MCF 10A (cell line): ENCODE measurements at regions not wholly inside any gene's neighbourhood (a gene's known extent, or its start where the extent isn't known, plus 50 kb on each side); places are given as distances from the start of the nearest gene placed in this dataset.
"Not testable (repeated sequence)": the region's sequence is repeated elsewhere in the genome, so short reads cannot be mapped to it uniquely, and the experiment has no call there.

ENCODE experiments used
- BruUV-seq: library from RNA; stranded (reverse); fragments of 400-500 nt; replicated peaks from 2 replicates; lab custom pipeline; 2021; lab: Mats Ljungman, UMichigan
- CTCF ChIA-PET: fragments of 300-600 bp; sonication (Branson Sonifier 250); formaldehyde crosslinking; extraction: SDS; loops from one replicate; lab custom pipeline; 2021; ENCODE audit warnings: antibody characterized with exemption, inconsistent platforms; lab: Yijun Ruan, JAX
- POLR2A ChIA-PET: fragments of 300-600, 350-650 bp; sonication (Branson Sonifier 250); formaldehyde crosslinking; extraction: SDS; loops from one replicate; lab custom pipeline; 2020; ENCODE audit warnings: antibody characterized with exemption, inconsistent platforms; lab: Yijun Ruan, JAX
- DNase-seq: peaks from one replicate; pipeline ENCODE4 v3.0.0-alpha.2; 2018; ENCODE audit not compliant: unreplicated experiment
- H3K27ac Mint-ChIP-seq: one replicate; pipeline ENCODE4 v1.8.0; 2022; ENCODE audit warnings: mild to moderate bottlenecking, low read depth, mixed read lengths; ENCODE audit not compliant: unreplicated experiment
- H3K27me3 Mint-ChIP-seq: one replicate; pipeline ENCODE4 v1.8.0; 2022; ENCODE audit warnings: mixed read lengths; ENCODE audit not compliant: insufficient read depth, unreplicated experiment
- H3K36me3 Mint-ChIP-seq: one replicate; pipeline ENCODE4 v1.8.0; 2022; ENCODE audit warnings: mild to moderate bottlenecking, moderate library complexity, mixed read lengths; ENCODE audit not compliant: insufficient read depth, unreplicated experiment
- H3K4me1 Mint-ChIP-seq: one replicate; pipeline ENCODE4 v1.8.0; 2022; ENCODE audit warnings: mixed read lengths; ENCODE audit not compliant: insufficient read depth, unreplicated experiment
- H3K4me3 Mint-ChIP-seq: one replicate; pipeline ENCODE4 v1.8.0; 2022; ENCODE audit warnings: mild to moderate bottlenecking, moderate library complexity, mixed read lengths; ENCODE audit not compliant: unreplicated experiment
- H3K9me3 Mint-ChIP-seq: one replicate; pipeline ENCODE4 v1.8.0; 2022; ENCODE audit warnings: mixed read lengths; ENCODE audit not compliant: unreplicated experiment
- intact Hi-C: fragments of 100-400 bp; cut with micrococcal nuclease; formaldehyde crosslinking; loops from 2 replicates; pipeline ENCODE4 v1.14.1; 2022
- TF ChIP-seq, protein P1 (sequence below): fragments of 200-600 bp; IDR thresholded peaks from one replicate; pipeline ENCODE4 v1.8.0; 2022; ENCODE audit warnings: antibody characterized with exemption, mild to moderate bottlenecking; ENCODE audit not compliant: unreplicated experiment

DNA sequence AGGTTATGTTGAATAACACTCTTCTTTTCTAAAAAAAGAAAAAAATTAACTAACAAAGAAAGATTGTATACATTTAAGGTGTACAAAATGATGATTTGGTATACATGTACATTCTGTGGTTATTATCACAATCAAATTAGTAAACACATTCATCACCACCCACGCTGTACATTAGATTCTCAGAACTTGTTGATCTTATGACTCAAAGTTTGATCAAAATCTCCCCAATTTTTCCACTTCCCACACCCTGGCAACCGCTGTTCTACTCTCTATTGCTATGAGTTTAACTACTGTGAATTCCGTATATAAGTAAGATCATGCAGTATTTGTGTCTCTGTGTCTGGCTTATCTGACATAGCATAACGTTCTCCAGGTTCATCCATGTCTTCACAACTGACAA is 469.5 kb upstream of the CHRM3 start:
- peak; percentile 51 for DNase-seq
- POLR2A ChIA-PET: no interaction called here
- BruUV-seq: no TSS peak
- CTCF ChIA-PET: no interaction called here
- Mint-ChIP-seq H3K4me1 (peaks cover 18% of the 10 kb centered on the region), H3K4me3 (no peak overlapping the region), H3K36me3 (no peaks in the 10 kb centered on the region), H3K27me3 (no peaks in the 10 kb centered on the region), H3K9me3 (peaks cover 8% of the 10 kb centered on the region), H3K27ac (no peak overlapping the region)
- TF ChIP-seq, protein P1, sequence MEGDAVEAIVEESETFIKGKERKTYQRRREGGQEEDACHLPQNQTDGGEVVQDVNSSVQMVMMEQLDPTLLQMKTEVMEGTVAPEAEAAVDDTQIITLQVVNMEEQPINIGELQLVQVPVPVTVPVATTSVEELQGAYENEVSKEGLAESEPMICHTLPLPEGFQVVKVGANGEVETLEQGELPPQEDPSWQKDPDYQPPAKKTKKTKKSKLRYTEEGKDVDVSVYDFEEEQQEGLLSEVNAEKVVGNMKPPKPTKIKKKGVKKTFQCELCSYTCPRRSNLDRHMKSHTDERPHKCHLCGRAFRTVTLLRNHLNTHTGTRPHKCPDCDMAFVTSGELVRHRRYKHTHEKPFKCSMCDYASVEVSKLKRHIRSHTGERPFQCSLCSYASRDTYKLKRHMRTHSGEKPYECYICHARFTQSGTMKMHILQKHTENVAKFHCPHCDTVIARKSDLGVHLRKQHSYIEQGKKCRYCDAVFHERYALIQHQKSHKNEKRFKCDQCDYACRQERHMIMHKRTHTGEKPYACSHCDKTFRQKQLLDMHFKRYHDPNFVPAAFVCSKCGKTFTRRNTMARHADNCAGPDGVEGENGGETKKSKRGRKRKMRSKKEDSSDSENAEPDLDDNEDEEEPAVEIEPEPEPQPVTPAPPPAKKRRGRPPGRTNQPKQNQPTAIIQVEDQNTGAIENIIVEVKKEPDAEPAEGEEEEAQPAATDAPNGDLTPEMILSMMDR: no peak
- intact Hi-C loops: no loop called here

DNA sequence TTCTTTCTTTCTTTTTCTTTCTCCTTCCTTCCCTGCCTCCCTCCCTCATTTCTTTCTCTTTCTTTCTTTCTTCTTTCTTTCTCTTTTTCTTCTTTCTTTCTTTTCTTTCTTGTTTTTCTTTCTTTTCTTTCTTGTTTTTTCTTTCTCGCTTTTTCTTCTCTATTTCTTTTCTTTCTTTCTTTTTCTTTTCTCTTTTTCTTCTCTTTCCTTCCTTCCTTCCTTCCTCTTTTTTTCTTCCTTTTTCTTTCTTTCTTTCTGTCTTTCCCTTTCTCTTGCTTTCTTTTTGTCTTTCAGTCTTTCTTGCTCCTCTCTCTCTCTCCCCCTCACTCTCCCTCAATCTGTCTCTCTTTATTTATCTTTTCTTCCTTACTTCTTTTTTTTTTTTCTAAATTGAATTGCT is 472.0 kb upstream of the CHRM3 start:
- no peak for DNase-seq
- ChIA-PET POLR2A (no interaction called here), CTCF (no interaction called here)
- Mint-ChIP-seq H3K9me3 (peaks cover 20% of the 10 kb centered on the region), H3K4me1 (peaks cover 18% of the 10 kb centered on the region), H3K27ac (no peak overlapping the region), H3K36me3 (no peaks in the 10 kb centered on the region), H3K27me3 (no peaks in the 10 kb centered on the region), H3K4me3 (no peak overlapping the region)
- intact Hi-C loops: no loop called here
- TF ChIP-seq, protein P1: no peak
- BruUV-seq: no TSS peak

DNA sequence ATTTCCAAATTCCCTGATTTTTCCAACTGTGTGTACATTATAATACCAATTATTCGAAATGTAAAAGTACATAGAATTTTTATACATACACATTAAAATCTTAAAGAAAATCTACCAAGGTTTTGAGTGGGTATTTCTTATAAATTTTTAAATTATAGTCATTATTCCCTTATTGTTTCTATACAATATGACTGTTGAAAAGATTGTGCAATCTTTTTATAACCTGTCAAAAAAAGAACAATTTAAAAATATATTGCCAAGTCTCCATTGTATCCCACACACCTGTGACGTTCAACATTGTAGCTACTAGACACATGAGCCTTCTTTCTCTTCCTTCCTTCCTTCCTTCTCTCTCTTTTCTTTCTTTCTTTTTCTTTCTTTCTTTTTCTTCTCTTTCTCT is 473.2 kb upstream of the CHRM3 start:
- Mint-ChIP-seq H3K27me3 (no peaks in the 10 kb centered on the region), H3K4me3 (no peak overlapping the region), H3K36me3 (no peaks in the 10 kb centered on the region), H3K27ac (no peak overlapping the region), H3K4me1 (peaks cover 18% of the 10 kb centered on the region), H3K9me3 (peaks cover 21% of the 10 kb centered on the region)
- DNase-seq: no peak
- CTCF ChIA-PET: interaction anchor here (0.6 kb wide), 2 partner anchors 12 to 698 kb away, joined by 3 to 6 read pairs; no protein-coding TSS in a partner anchor
- BruUV-seq: no TSS peak
- TF ChIP-seq, protein P1: no peak
- intact Hi-C loops: no loop called here
- POLR2A ChIA-PET: interaction anchor here (0.5 kb wide), 1 partner anchor 1156 kb away, joined by 3 read pairs; no protein-coding TSS in a partner anchor

DNA sequence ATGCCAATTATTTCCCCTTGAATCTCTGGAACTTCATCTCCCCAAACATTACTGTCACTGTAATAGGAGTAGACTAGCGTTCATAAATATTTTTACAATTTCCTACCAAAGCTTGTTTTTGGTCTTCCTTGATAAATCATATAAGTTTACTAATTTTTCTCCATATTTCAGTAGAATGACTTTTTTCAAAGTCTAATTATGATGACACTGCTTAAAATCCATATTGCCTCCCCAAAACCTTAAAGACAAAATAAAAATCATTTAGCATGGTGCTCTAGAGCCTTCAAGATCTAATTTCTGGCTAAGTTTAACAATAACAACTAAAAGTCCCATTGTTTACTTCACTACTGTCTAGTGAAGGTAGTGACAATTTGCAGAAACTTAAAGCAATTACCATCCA is 474.2 kb upstream of the CHRM3 start:
- TF ChIP-seq, protein P1: no peak
- intact Hi-C loops: no loop called here
- BruUV-seq: no TSS peak
- Mint-ChIP-seq H3K4me3 (no peak overlapping the region), H3K27me3 (no peaks in the 10 kb centered on the region), H3K4me1 (peaks cover 15% of the 10 kb centered on the region), H3K36me3 (no peaks in the 10 kb centered on the region), H3K27ac (no peak overlapping the region), H3K9me3 (peaks cover 21% of the 10 kb centered on the region)
- no peak for DNase-seq
- ChIA-PET POLR2A (no interaction called here), CTCF (no interaction called here)

DNA sequence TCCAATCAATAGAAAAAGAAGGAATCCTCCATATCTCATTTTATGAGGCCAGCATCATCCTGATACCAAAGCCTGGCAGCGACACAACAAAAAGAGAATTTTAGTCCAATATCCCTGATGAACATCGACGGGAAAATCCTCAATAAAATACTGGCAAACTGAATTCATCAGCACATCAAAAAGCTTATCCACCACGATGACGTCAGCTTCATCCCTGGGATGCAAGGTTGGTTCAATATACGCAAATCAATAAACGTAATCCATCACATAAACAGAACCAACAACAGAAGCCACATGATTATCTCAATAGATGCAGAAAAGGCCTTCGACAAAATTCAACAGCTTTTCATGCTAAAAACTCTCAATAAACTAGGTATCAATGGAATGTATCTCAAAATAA is 483.6 kb upstream of the CHRM3 start:
- H3K27ac Mint-ChIP-seq, intact Hi-C loops, H3K27me3 Mint-ChIP-seq, H3K36me3 Mint-ChIP-seq, BruUV-seq, H3K4me3 Mint-ChIP-seq, DNase-seq, POLR2A ChIA-PET: not testable (repeated sequence)
- Mint-ChIP-seq H3K9me3 (peaks cover 14% of the 10 kb centered on the region), H3K4me1 (peaks cover 11% of the 10 kb centered on the region)
- CTCF ChIA-PET: interaction anchor here (0.7 kb wide), 1 partner anchor 1080 kb away, joined by 3 read pairs; no protein-coding TSS in a partner anchor
